NCI-H1105 (cell line): ENCODE measurements at regions not wholly inside any gene's neighbourhood (a gene's known extent, or its start where the extent isn't known, plus 50 kb on each side); places are given as distances from the start of the nearest gene placed in this dataset.

Experiments
- DNase-seq: peaks from one replicate; lab custom pipeline; 2025; lab: John Stamatoyannopoulos, UW

- peak; percentile 40 for DNase-seq
Measured at GRCh38 chr9:110058304-110058953, 149.5 kb downstream of the C9orf152 start.

- DNase-seq, result no peak
Measured at GRCh38 chr9:110059461-110059860, 148.5 kb downstream of the C9orf152 start.

- DNase-seq, result no peak
Measured at GRCh38 chr9:110064803-110065202, 143.2 kb downstream of the C9orf152 start.

GRCh38 chr9:110065532-110065931 is 142.4 kb downstream of the C9orf152 start:
- DNase-seq, result no peak

- DNase-seq, result no peak
Measured at GRCh38 chr9:110066929-110067716, 140.8 kb downstream of the C9orf152 start.

- DNase-seq, result no peak
Measured at GRCh38 chr9:110068212-110068611, 139.7 kb downstream of the C9orf152 start.

GRCh38 chr9:110069326-110070248 is 138.4 kb downstream of the C9orf152 start:
- DNase-seq, result no peak

- DNase-seq, result no peak
Measured at GRCh38 chr9:110072597-110073355, 135.2 kb downstream of the C9orf152 start.

- no peak for DNase-seq
Measured at GRCh38 chr9:110073356-110073905, 134.5 kb downstream of the C9orf152 start.

GRCh38 chr9:110076894-110077725 is 130.8 kb downstream of the C9orf152 start:
- no peak for DNase-seq

- no peak for DNase-seq
Measured at GRCh38 chr9:110077925-110078324, 130.0 kb downstream of the C9orf152 start.

- peak; percentile 61 for DNase-seq
Measured at GRCh38 chr9:110078604-110079003, 129.4 kb downstream of the C9orf152 start.

- no peak for DNase-seq
Measured at GRCh38 chr9:110081395-110081794, 126.6 kb downstream of the C9orf152 start.

- no peak for DNase-seq
Measured at GRCh38 chr9:110083866-110084265, 124.1 kb downstream of the C9orf152 start.

GRCh38 chr9:110086537-110086936 is 121.4 kb downstream of the C9orf152 start:
- DNase-seq, result no peak

GRCh38 chr9:110087605-110088004 is 120.4 kb downstream of the C9orf152 start:
- DNase-seq, result no peak

- DNase-seq, result no peak
Measured at GRCh38 chr9:110088099-110088498, 119.9 kb downstream of the C9orf152 start.

- DNase-seq, result peak; percentile 52
Measured at GRCh38 chr9:110089681-110090370, 118.1 kb downstream of the C9orf152 start.

- DNase-seq, result no peak
Measured at GRCh38 chr9:110092792-110093191, 115.2 kb downstream of the C9orf152 start.

GRCh38 chr9:110093417-110093816 is 114.5 kb downstream of the C9orf152 start:
- DNase-seq, result no peak
